ENCODE measurements at regions not wholly inside any gene's neighbourhood (a gene's known extent, or its start where the extent isn't known, plus 50 kb on each side); places are given as distances from the start of the nearest gene placed in this dataset.
A peak's percentile ranks its signal among the peaks of the same experiment; 100 is the strongest.
"Not testable (repeated sequence)": the region's sequence is repeated elsewhere in the genome, so short reads cannot be mapped to it uniquely, and the experiment has no call there.

- H3K4me2 ChIP-seq (ENCODE audit: low read length) = not testable (repeated sequence)
- WGBS (ENCODE audit: extremely low coverage, insufficient coverage, insufficient read length) = no CpG with 5 or more reads among the region's 5 CpGs
Observed at GRCh38 chr4:118461435-118461834, 108.6 kb upstream of the PRSS12 start.

GRCh38 chr4:118465831-118466230, 113.0 kb upstream of the PRSS12 start:
- not testable (repeated sequence) for H2BK12ac ChIP-seq (ENCODE audit: low read length); H4K8ac ChIP-seq (ENCODE audit: low read depth, low read length); H3K36me3 ChIP-seq (ENCODE audit: control insufficient read depth in 1 of 2, insufficient read depth in 2 of 2, low read length in 2 of 2); H3K27me3 ChIP-seq (ENCODE audit: insufficient read depth, low read length); H3K27ac ChIP-seq (ENCODE audit: low read depth, low read length); H3K4me1 ChIP-seq (ENCODE audit: control insufficient read depth in 1 of 2, insufficient read depth in 2 of 2, low read length in 2 of 2); DNase-seq; H3K14ac ChIP-seq (ENCODE audit: low read length); H3K79me2 ChIP-seq (ENCODE audit: control insufficient read depth, insufficient read depth, low read length, poor library complexity); H3K9me3 ChIP-seq (ENCODE audit: insufficient read depth, low read depth, low read length); H3K18ac ChIP-seq (ENCODE audit: low read length); H3K9ac ChIP-seq (ENCODE audit: low read length); H3K23ac ChIP-seq (ENCODE audit: low read length); H2AFZ ChIP-seq (ENCODE audit: insufficient read depth, low read length, poor library complexity); H3K4ac ChIP-seq (ENCODE audit: low read depth, low read length); H4K12ac ChIP-seq (ENCODE audit: low read depth, low read length); H3K4me2 ChIP-seq (ENCODE audit: low read length); H2BK5ac ChIP-seq (ENCODE audit: low read depth, low read length, poor library complexity); H3K4me3 ChIP-seq (ENCODE audit: low read depth, low read length); H2AK5ac ChIP-seq (ENCODE audit: low read length); H4K91ac ChIP-seq (ENCODE audit: low read depth, low read length); H3K79me1 ChIP-seq (ENCODE audit: low read length); H2BK120ac ChIP-seq (ENCODE audit: insufficient read depth, low read length, poor library complexity)
- WGBS (ENCODE audit: extremely low coverage, insufficient coverage, insufficient read length) = no CpG with 5 or more reads among the region's 2 CpGs

More at GRCh38 chr4:118461435-118461834, 108.6 kb upstream of the PRSS12 start:
- not testable (repeated sequence) for H3K4ac ChIP-seq (ENCODE audit: low read depth, low read length); H2BK5ac ChIP-seq (ENCODE audit: low read depth, low read length, poor library complexity); H3K4me1 ChIP-seq (ENCODE audit: control insufficient read depth in 1 of 2, insufficient read depth in 2 of 2, low read length in 2 of 2); H3K14ac ChIP-seq (ENCODE audit: low read length); H3K27me3 ChIP-seq (ENCODE audit: insufficient read depth, low read length); H2BK120ac ChIP-seq (ENCODE audit: insufficient read depth, low read length, poor library complexity); DNase-seq; H4K12ac ChIP-seq (ENCODE audit: low read depth, low read length); H3K4me3 ChIP-seq (ENCODE audit: low read depth, low read length); H3K36me3 ChIP-seq (ENCODE audit: control insufficient read depth in 1 of 2, insufficient read depth in 2 of 2, low read length in 2 of 2); H3K18ac ChIP-seq (ENCODE audit: low read length); H3K27ac ChIP-seq (ENCODE audit: low read depth, low read length); H2BK12ac ChIP-seq (ENCODE audit: low read length); H4K8ac ChIP-seq (ENCODE audit: low read depth, low read length); H2AFZ ChIP-seq (ENCODE audit: insufficient read depth, low read length, poor library complexity); H3K79me2 ChIP-seq (ENCODE audit: control insufficient read depth, insufficient read depth, low read length, poor library complexity); H3K9me3 ChIP-seq (ENCODE audit: insufficient read depth, low read depth, low read length); H3K79me1 ChIP-seq (ENCODE audit: low read length); H3K23ac ChIP-seq (ENCODE audit: low read length); H2AK5ac ChIP-seq (ENCODE audit: low read length); H4K91ac ChIP-seq (ENCODE audit: low read depth, low read length); H3K9ac ChIP-seq (ENCODE audit: low read length)

DNA sequence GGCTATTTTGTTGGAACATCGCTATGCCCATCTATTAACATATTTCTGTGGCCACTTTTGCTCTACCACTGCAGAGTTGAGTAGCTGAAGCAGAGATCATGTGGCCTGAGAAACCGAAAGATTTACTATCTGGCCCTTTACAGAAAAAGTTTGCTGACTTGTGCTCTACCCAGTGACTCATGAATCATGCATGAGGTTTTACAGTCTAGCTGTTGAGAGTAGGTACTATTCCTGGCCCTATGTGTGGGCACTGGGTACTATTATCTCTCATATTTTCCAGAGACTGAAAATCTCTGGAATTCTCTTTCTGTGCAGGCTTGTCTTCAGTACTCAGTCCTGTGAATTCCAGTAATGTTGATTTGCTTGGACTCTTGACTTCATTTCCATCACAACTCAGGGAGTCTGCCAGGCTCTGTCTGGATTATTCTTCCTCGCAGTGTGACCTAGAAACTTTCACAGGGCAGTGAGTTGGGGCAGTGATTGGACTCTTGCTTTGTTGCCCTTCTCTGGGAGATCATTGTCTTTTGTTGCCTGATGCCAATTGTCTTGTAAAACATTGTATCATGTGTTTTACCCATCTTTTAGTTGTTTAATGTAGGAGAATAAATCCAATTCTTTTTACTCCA, 121.3 kb upstream of the PRSS12 start:
- H3K4me3 ChIP-seq (ENCODE audit: low read depth, low read length); H2AFZ ChIP-seq (ENCODE audit: insufficient read depth, low read length, poor library complexity); H3K9me3 ChIP-seq (ENCODE audit: insufficient read depth, low read depth, low read length); H3K4me2 ChIP-seq (ENCODE audit: low read length); H3K4me1 ChIP-seq (ENCODE audit: control insufficient read depth in 1 of 2, insufficient read depth in 2 of 2, low read length in 2 of 2); H3K36me3 ChIP-seq (ENCODE audit: control insufficient read depth in 1 of 2, insufficient read depth in 2 of 2, low read length in 2 of 2); H3K79me1 ChIP-seq (ENCODE audit: low read length); H3K27me3 ChIP-seq (ENCODE audit: insufficient read depth, low read length); H4K8ac ChIP-seq (ENCODE audit: low read depth, low read length); H3K4ac ChIP-seq (ENCODE audit: low read depth, low read length); H3K27ac ChIP-seq (ENCODE audit: low read depth, low read length); H3K9ac ChIP-seq (ENCODE audit: low read length); H3K23ac ChIP-seq (ENCODE audit: low read length); H2AK5ac ChIP-seq (ENCODE audit: low read length); H2BK5ac ChIP-seq (ENCODE audit: low read depth, low read length, poor library complexity); H4K12ac ChIP-seq (ENCODE audit: low read depth, low read length); H3K18ac ChIP-seq (ENCODE audit: low read length); H2BK120ac ChIP-seq (ENCODE audit: insufficient read depth, low read length, poor library complexity); H4K91ac ChIP-seq (ENCODE audit: low read depth, low read length); H3K14ac ChIP-seq (ENCODE audit: low read length); H2BK12ac ChIP-seq (ENCODE audit: low read length); H3K79me2 ChIP-seq (ENCODE audit: control insufficient read depth, insufficient read depth, low read length, poor library complexity): not testable (repeated sequence)
- peak; percentile 0 to 68 for DNase-seq
- WGBS (ENCODE audit: extremely low coverage, insufficient coverage, insufficient read length) = no CpG with 5 or more reads among the region's 3 CpGs

GRCh38 chr4:118474771-118475170, 122.0 kb upstream of the PRSS12 start:
- not testable (repeated sequence) for H3K23ac ChIP-seq (ENCODE audit: low read length); H3K18ac ChIP-seq (ENCODE audit: low read length); H3K4me1 ChIP-seq (ENCODE audit: control insufficient read depth in 1 of 2, insufficient read depth in 2 of 2, low read length in 2 of 2); H3K79me2 ChIP-seq (ENCODE audit: control insufficient read depth, insufficient read depth, low read length, poor library complexity); H3K4me3 ChIP-seq (ENCODE audit: low read depth, low read length); H3K36me3 ChIP-seq (ENCODE audit: control insufficient read depth in 1 of 2, insufficient read depth in 2 of 2, low read length in 2 of 2); H3K14ac ChIP-seq (ENCODE audit: low read length); H4K91ac ChIP-seq (ENCODE audit: low read depth, low read length); H3K9ac ChIP-seq (ENCODE audit: low read length); DNase-seq; H2AK5ac ChIP-seq (ENCODE audit: low read length); H2AFZ ChIP-seq (ENCODE audit: insufficient read depth, low read length, poor library complexity); H3K4me2 ChIP-seq (ENCODE audit: low read length); H3K9me3 ChIP-seq (ENCODE audit: insufficient read depth, low read depth, low read length); H3K27ac ChIP-seq (ENCODE audit: low read depth, low read length); H4K8ac ChIP-seq (ENCODE audit: low read depth, low read length); H3K27me3 ChIP-seq (ENCODE audit: insufficient read depth, low read length); H3K4ac ChIP-seq (ENCODE audit: low read depth, low read length); H4K12ac ChIP-seq (ENCODE audit: low read depth, low read length); H2BK120ac ChIP-seq (ENCODE audit: insufficient read depth, low read length, poor library complexity); H3K79me1 ChIP-seq (ENCODE audit: low read length); H2BK12ac ChIP-seq (ENCODE audit: low read length); H2BK5ac ChIP-seq (ENCODE audit: low read depth, low read length, poor library complexity)

Data from trophoblast cell (in vitro differentiated cells and primary cell).